ENCODE measurements at regions not wholly inside any gene's neighbourhood (a gene's known extent, or its start where the extent isn't known, plus 50 kb on each side); places are given as distances from the start of the nearest gene placed in this dataset.

DNA sequence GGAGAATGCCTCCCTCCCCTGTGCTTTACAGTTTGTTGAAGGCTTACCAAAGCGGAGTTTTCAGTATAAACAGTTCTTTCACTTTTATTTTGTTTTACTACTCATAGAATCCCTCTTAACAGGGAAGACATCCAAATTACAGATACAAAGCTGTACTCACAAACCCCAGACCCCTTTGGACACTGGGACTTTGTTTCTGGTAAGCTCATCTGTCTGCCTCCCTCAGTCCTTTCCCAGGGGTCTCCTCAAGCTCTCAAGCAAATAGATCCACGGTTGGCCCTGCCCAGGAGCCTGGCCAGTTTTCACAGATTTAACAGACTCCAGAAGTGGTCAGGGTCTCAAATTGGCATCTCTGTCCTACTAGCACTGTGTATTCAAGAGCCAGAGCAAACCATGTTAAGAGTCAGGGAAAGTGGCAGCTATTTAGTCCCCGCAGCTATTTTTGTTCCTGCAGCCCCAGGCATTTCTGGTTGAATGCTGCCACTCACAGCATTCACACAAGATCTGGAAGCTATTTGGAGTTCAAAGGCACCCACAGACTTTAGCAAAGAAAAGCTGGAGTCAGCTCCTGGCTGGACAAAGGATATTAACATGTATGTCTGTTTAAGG, 54.2 kb downstream of the TMEM100 start:
- DNase-seq (ENCODE audit: low spot score): no peak

DNA sequence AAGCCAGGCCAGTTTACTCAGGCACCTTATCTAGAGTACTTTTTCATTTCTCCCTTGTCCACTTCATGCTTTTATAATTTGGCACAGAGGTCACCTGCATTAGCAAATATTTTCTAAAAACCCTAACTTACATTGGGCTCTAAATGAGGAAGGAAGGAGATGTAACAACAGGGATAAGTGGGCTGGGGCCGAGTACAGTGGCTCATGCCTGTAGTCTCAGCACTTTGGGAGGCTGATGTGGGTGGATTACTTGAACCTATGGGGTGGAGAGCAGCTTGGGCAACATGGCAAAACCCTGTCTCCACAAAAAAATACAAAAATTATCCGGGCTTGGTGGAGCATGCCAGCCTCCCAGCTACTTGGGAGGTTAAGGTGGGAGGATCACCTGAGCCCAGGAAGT, 55.9 kb downstream of the TMEM100 start:
- no peak for DNase-seq (ENCODE audit: low spot score)

DNA sequence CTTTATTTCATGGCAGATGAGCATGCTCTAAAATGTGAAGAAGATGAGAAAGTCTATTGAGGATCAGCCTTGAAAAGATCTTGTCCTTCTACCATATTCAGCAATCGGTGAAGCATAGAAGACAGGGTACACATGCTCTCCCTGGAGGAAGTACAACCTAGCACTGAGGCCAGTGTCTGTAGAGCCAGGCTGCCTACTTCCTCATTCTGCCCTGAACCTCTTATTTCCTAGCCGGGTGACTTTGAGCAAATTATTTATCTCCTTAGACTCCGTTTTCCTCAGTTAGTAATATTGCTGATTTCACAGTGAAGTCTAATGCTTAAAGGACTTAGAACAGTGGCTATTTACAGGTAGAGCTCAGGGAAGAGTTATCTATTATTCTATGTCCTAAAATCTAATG, 58.4 kb downstream of the TMEM100 start:
- DNase-seq (ENCODE audit: low spot score): no peak

DNA sequence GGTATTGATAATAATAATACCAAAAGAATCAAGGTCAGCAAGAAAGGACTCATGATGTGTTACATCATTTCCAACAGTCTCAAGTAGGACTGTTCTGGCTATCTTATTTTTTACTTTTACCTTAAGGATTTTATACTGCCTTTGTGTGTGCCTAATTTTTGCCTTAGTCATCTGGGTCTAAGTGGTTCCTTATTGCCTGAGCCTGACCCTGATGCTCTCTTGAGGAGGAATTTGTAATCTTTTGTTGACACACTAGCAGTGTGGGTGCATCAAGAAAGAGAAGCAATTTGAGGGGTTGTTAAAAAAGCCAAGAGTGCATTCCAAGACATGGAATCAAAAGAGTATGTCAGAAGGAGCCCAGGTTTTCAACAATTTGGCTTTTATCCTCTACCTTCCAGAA, 59.3 kb downstream of the TMEM100 start:
- DNase-seq (ENCODE audit: low spot score): no peak

DNA sequence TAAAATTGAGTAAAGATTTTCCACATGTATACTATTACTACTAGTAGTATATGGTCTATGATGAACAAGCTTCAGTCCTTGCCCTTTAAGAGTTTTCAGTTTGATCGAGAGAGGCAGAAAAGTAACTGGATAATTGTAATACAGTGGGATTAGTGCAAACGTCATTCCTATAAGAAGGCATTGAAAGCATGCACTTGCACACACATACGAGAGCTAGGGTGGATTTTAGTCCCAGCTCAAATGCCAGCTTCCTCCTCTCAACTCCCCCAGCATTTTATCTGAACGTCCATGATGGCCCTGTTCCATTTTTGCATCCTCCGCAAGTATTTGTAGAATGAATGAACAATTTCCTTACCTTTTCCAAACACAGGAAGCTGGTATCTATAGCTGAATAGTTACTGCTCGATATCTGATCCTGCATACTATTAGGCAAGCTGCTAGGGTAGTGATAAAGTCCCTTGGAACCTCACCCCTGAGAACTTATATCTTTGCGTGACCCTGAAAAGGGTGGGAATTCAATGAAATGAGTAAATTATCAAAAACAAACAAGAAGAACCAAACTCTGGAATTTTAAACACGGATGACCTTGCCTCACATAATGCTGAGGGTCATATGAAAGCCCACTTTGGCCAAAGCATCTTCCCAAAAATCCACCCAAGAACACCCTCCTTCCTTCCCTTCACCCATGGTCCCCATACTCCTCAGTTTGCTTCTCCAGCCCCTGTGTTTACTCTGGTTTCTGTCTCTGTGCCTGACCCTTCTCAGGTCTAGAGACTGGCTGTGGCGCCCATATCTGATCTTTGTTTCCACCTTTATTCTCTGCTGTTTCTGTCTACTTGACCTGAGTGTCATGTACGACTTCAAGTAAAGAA, 60.5 kb downstream of the TMEM100 start:
- DNase-seq (ENCODE audit: low spot score): no peak

DNA sequence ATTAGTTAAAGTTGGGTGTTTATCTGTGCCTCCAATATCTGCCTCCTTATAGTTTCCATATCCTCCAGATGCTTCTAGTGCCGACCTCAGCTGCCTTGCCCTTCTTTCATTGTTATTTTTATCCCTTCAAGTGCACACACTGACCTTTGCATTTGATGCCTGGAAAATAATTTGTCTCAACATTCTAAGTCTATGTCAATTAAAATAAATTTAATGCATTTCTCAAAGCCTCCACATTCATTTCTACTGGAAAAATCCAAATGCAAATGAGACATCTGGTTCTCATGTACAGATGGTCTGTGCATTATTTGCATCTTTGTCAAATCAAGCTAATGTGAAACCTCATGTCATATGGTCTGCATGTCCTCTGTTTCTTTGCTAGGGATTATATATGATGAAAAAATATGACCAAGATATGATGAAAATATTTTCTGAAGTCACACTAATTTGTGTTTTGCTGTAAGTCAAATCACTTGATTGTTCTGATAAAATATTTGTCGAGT, 61.4 kb downstream of the TMEM100 start:
- DNase-seq (ENCODE audit: low spot score): no peak

DNA sequence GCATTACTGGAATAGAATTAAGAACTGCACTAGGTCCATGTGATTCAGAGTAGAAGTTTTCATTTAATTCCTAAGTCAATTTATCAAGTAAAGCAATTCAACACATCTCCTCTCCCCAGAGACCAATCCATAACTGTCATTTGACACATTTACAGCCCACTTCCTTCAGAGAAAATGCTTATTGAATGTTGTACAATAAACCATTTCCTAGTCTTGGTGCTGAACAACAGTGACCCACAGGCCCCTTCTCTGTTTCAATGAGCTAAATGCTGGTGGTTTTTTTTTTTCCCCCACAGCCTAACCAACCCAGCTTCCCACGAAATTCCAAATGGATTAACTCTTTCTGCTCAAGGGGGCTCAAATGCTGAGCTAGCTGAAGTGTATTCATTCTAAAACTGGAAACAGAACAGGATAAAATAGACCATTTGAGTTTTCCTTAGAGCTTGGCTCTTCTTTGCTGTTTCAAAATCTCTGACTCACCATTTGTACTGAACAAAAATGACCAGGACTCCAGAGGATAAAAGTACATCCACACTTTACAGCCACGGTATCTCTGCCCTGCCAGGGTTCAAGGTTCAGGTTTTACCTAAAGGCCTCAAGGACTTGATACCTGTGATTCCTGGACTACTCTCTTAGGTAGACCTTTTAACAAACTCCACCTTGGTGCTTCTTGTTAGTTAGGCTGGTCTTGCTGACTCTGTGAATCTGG, 62.3 kb downstream of the TMEM100 start:
- DNase-seq (ENCODE audit: low spot score): no peak

DNA sequence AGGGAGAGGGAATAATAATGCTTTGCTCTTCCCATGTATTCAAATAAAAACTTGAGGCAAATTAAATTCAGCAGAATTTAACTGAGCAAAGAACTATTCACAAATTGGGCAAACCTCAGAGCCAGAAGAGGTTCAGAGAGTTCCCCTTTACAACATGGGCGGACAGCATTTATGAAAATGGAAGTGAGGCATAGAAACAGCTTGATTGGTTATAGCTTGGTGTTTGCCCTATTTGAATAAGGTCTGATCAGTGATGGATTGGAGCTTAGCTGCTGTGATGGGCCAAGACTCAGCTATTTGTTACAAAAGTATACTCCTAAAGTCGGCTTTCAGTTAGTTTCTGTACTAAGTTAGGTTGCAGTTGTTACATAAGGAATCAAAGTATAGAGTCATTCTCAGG, 63.0 kb downstream of the TMEM100 start:
- DNase-seq (ENCODE audit: low spot score): no peak

DNA sequence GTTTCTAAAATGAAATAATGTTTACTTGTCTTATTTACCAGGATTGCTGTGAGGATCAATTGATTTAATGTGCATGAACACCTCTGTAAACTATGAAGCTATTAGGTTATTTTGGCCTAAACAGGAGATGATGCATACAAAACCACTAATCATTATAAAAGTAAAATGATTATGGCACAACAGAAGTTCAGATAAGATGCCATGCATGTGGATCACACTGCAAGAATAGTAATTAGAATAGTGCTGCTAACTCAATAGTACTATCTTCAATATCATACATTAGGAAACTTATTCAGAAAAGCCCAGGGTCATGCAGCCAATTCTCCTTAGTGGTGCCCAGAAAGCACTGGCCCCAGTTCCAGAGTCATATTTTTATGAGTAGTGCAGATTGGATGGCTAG, 66.9 kb downstream of the TMEM100 start:
- DNase-seq (ENCODE audit: low spot score): no peak

DNA sequence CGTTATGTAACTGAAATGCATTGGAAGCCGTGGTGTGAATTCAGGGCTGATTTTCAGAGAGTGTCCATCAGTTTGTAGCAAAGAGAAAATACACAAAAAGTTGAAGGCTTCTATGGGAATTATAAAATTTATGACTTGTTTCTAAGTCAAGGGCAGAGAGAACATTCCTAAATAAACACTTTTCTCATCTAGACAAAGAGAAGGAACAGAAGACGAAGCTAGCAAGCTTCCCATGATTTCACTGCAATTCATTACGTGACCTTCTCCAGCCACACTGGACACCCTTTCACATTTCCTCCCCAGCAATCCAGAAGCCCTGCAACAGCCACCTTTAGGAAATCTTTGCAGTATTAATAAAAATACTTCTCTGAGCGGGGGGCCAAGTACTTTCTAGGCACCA, 67.8 kb downstream of the TMEM100 start:
- no peak for DNase-seq (ENCODE audit: low spot score)

DNA sequence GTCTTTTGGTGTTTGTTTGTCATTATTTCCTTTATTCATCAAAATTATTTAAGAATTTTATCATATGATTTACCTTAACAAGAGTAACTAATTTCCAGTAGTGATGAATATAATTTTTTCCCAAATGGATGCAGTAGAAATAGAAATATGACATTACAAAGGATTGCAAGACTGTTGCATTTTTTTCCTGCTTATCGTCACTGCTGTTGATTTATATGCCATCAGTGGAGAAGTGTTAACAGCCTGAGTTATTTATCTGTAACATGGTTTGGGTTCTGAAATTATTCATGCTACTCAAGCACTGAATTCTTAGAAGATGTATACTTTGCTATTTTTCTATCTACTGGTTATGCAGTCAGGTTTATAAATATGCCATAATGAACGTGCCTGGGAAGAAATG, 68.6 kb downstream of the TMEM100 start:
- DNase-seq (ENCODE audit: low spot score): no peak

DNA sequence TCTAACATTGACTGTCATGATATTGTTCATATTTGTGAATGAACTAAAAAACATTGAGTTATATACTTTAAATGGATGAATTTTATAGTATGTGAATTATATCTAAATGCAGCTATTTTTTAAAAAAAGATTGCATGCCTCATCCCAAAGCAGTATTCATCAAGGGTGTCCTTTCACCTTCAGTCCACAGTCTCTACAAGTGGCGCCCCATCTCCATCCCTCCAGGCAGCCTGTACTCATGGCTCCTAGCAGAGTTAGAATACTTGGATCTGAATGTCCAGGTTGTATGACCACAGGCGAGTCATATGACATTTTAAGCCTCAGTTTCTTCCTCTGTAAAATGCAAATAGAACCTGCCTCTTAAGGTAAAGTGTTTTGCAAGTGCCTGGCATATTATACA, 69.8 kb downstream of the TMEM100 start:
- DNase-seq (ENCODE audit: low spot score): no peak

DNA sequence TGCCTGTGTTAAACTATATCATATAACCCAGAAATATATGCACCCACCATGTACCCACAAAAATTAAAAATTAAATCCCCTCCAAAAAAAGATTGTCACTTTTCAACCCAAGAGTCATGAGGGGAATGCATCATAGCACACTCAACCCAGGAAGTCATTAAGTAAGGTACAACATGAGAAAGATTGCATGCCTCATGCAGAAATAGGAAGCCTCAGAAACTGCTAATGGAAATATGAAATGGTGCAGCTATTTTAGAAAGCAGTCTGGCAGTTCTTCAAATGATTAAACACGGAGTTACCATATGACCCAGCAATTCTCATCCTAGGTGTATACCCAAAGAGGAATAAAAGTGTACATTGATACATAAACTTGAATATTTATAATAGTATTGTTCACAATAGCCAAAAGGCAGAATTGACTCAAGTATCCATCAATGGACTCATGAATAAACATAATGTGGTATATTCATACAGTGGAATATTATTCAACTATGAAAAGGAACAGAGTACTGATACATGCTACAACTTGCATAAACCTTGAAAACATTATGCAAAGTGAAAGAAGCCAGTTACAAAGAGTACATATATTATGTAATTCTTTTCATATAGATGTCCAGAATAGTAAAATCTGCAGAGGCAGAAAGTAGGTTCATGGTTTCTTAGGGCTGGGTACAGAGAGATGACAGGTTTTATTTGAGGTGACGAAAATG, 70.4 kb downstream of the TMEM100 start:
- no peak for DNase-seq (ENCODE audit: low spot score)

DNA sequence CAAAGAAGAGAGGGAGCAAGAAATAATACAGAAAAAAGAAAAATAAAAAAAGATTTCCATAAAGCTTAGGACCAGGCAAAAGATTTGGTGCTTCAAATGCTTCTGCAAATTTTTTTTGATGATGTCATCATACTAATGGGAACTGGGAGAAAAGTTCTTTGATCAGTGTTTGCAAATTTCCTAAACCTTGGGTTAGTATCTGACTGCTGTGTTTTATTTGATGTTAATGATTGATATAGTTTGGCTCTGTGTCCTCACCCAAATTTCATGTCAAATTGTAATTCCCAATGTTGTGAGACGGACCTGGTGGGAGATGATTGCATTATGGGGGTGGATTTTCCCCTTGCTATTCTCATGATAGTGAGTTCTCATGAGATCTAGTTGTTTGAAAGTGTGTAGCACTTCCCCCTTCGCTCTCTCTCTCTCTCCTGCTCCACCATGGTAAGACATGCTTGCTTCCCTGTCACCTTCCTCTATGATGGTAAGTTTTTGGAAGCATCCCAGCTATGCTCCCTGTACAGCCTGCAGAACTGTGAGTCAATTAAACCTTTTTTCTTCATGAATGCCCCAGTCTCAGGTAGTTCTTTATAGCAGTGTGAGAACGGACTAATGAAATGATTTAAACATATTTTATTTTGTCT, 72.6 kb downstream of the TMEM100 start:
- no peak for DNase-seq (ENCODE audit: low spot score)

DNA sequence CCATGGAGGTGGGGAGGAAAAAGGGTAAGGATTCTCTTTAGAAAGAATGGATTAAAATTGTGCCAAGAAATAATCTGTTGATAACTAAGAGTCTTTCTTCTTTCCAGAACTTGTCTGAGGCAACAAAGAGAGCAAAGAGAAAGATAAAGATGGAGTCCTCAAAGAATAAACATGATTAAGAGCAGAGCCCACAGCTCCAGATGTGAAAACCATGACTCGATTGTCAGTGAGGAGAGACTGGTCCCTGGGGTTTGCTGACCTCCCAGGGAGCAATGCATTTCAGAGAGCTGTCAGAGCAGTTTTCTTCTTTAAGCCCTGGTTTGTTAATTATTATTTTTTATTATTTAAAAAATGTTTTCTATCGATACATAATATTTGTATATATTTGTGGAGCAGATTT, 74.6 kb downstream of the TMEM100 start:
- DNase-seq (ENCODE audit: low spot score): no peak

DNA sequence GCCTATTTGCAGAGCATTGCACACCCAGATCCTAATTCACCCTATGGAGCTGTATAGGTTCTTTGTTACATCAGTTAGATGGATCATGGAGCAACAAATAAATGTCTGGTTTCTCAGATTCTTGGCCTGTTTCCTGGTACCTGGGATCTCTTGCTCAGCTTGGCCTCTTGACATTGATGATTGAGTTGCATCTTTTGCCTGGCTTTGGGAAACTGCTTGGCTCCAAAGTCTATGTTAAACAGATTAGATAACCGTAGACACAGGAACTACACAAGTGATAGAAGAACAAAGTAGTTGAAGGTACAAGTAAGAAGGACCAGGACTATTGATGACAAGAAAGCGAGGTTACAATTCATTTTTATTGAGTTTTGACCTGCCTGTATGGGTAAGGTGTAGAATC, 77.3 kb downstream of the TMEM100 start:
- no peak for DNase-seq (ENCODE audit: low spot score)

DNA sequence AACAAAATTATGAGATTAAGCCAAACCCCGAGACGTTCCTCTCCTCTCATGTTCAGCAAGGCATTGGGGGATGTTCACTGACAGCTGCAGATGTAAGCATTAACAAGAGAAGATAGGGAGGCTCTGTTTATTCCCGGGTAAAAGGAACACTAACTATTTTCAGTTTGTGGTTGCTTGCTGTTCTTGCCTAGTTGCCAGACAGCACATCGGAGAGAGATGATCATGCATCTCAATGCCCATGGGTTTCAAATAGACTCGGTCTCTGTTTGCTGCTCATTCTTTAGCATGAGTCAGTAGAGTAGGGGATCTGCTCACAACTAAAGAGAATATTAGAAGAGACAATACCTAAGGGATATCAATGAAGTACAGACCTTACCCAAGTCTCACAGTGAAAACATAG, 78.3 kb downstream of the TMEM100 start:
- DNase-seq (ENCODE audit: low spot score): no peak

DNA sequence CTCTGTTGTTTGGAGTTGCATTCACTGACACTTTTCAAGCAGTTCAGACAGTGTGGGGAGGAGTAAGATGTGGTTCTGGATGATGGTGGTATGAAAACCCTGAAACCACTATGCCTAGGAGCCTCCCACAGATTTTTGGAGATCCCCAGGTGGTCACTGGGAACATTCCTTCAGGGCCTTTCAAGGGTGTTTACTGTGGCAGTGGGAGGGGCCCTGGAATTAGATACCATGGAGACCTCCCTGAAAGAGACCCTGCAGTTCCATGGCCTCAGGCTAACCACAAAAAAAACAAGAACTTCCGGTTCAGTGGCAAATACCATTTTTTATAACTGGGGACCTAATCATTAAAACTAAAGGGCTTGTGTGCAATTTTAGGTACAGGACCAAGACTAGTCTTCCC, 79.9 kb downstream of the TMEM100 start:
- DNase-seq (ENCODE audit: low spot score): no peak

DNA sequence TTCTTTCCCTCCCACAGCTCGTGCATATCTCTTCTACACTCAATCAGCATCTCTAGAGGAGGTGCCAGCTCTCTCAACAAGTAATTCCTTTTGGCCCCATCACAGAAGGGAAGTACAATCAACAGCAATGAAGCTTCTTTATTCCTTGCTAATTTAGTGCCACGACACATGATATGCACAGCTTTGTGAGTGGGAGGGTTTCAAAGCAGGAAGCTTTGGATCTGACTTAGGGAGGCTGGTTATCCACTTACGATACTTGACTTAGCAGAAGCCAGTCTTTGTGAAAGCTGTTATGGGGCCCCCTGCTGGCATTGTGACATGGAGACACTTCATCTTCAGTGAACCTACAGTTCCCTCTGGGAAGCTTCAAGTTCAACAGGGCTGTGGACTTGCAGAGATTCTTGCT, 81.0 kb downstream of the TMEM100 start:
- DNase-seq (ENCODE audit: low spot score): peak; percentile 6

DNA sequence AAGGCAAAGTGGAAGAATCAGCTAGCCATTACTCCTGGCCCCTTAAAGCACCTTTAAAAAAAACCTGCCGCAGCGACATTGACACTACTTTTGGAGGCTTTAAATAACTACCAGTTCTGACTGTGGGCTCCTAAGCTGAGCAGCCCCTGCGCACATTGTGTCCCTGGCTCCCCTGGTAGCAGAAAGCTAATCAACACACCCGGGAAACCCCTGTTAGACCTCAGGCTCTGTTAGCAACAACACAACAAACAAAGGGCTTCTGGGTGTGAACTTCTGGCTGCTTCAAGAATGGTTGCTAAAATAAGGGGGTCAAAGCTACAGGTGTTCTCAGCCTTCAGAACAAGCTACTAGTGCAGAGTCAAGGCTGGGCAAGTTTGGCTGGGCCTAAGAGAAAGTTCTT, 83.6 kb downstream of the TMEM100 start:
- no peak for DNase-seq (ENCODE audit: low spot score)

DNA sequence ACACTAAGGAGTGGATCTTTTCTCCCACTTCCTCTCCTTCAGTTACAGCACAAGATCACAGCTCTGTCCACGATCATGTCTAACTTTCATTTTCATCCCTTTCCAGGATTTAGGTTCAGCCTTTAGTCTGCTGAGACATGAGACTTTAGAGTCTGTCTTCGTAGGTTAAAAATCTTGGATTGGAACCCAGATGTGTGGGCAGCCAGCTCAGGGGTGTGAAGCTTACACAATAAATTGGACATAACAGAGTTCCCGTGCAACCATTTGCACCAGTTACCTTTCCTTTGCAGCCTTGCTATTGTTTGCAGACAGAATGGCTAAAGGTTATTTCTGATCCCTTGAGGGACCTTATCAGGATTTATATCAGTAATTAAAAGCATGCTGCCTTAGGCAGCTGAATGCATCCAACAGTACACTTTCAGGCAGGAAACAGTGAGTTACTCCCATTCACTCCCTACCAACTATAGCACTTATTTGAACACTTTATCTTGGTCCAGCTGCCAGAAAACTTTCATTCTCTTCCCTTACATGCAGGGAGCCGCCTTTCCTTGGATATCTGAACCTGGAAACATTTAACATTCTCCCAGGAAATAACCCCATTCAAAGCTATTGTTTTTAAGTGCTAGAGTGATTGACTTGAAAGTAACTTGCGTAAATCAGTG, 87.3 kb downstream of the TMEM100 start:
- no peak for DNase-seq (ENCODE audit: low spot score)
